ENCODE measurements at regions not wholly inside any gene's neighbourhood (a gene's known extent, or its start where the extent isn't known, plus 50 kb on each side); places are given as distances from the start of the nearest gene placed in this dataset.

DNA sequence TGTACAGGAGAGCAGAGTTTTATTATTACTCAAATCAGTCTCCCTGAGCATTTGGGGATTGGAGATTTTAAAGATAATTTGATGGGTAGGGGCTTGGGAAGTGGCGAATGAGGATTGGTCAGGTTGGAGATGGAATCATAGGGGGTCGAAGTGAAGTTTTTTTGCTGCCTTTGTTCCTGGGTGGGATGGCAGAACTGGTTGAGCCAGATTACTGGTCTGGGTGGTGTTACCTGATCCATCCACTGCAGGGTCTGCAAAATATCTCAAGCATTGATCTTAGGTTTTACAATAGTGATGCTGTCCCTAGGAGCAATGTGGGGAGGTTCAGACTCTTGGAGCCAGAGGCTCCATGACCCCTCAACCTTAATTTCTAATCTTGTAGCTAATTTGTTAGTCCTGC lies 108.8 kb downstream of the BACH1 start:
- TF ChIP-seq, protein P1, sequence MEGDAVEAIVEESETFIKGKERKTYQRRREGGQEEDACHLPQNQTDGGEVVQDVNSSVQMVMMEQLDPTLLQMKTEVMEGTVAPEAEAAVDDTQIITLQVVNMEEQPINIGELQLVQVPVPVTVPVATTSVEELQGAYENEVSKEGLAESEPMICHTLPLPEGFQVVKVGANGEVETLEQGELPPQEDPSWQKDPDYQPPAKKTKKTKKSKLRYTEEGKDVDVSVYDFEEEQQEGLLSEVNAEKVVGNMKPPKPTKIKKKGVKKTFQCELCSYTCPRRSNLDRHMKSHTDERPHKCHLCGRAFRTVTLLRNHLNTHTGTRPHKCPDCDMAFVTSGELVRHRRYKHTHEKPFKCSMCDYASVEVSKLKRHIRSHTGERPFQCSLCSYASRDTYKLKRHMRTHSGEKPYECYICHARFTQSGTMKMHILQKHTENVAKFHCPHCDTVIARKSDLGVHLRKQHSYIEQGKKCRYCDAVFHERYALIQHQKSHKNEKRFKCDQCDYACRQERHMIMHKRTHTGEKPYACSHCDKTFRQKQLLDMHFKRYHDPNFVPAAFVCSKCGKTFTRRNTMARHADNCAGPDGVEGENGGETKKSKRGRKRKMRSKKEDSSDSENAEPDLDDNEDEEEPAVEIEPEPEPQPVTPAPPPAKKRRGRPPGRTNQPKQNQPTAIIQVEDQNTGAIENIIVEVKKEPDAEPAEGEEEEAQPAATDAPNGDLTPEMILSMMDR (IDR thresholded peaks at IDR 0.05) = no peak
- TF ChIP-seq POLR2A (IDR thresholded peaks at IDR 0.05) = no peak

All from thyroid gland (tissue), 4 donors.